ENCODE measurements at regions not wholly inside any gene's neighbourhood (a gene's known extent, or its start where the extent isn't known, plus 50 kb on each side); places are given as distances from the start of the nearest gene placed in this dataset.
"Not testable (repeated sequence)": the region's sequence is repeated elsewhere in the genome, so short reads cannot be mapped to it uniquely, and the experiment has no call there.

- peak; percentile 64 for DNase-seq (ENCODE audit: low read depth)
Measured at GRCh38 chr18:22504251-22505030, 86.7 kb upstream of the CTAGE1 start.

GRCh38 chr18:22505141-22505591 is 87.5 kb upstream of the CTAGE1 start:
- peak; percentile 39 for DNase-seq (ENCODE audit: low read depth)

- no peak for DNase-seq (ENCODE audit: low read depth)
Measured at GRCh38 chr18:22507055-22507454, 89.3 kb upstream of the CTAGE1 start.

- no peak for DNase-seq (ENCODE audit: low read depth)
Measured at GRCh38 chr18:22509423-22509822, 91.7 kb upstream of the CTAGE1 start.

- DNase-seq (ENCODE audit: low read depth) = no peak
Measured at GRCh38 chr18:22510697-22511096, 93.0 kb upstream of the CTAGE1 start.

- no peak for DNase-seq (ENCODE audit: low read depth)
Measured at GRCh38 chr18:22513721-22514481, 96.2 kb upstream of the CTAGE1 start.

- DNase-seq (ENCODE audit: low read depth) = no peak
Measured at GRCh38 chr18:22514655-22515054, 96.9 kb upstream of the CTAGE1 start.

GRCh38 chr18:22515250-22515649 is 97.5 kb upstream of the CTAGE1 start:
- no peak for DNase-seq (ENCODE audit: low read depth)

GRCh38 chr18:22517356-22517755 is 99.6 kb upstream of the CTAGE1 start:
- DNase-seq (ENCODE audit: low read depth) = no peak

GRCh38 chr18:22521026-22521707 is 103.5 kb upstream of the CTAGE1 start:
- DNase-seq (ENCODE audit: low read depth) = no peak

GRCh38 chr18:22523481-22523880 is 105.8 kb upstream of the CTAGE1 start:
- DNase-seq (ENCODE audit: low read depth) = no peak

- no peak for DNase-seq (ENCODE audit: low read depth)
Measured at GRCh38 chr18:22524783-22525182, 107.1 kb upstream of the CTAGE1 start.

- no peak for DNase-seq (ENCODE audit: low read depth)
Measured at GRCh38 chr18:22525313-22525712, 107.6 kb upstream of the CTAGE1 start.

- no peak for DNase-seq (ENCODE audit: low read depth)
Measured at GRCh38 chr18:22525883-22526282, 108.2 kb upstream of the CTAGE1 start.

GRCh38 chr18:22528291-22528690 is 110.6 kb upstream of the CTAGE1 start:
- no peak for DNase-seq (ENCODE audit: low read depth)

GRCh38 chr18:22534706-22535105 is 117.0 kb upstream of the CTAGE1 start:
- not testable (repeated sequence) for DNase-seq (ENCODE audit: low read depth)

GRCh38 chr18:22536558-22536957 is 118.8 kb upstream of the CTAGE1 start:
- DNase-seq (ENCODE audit: low read depth) = no peak

- no peak for DNase-seq (ENCODE audit: low read depth)
Measured at GRCh38 chr18:22538426-22538825, 120.7 kb upstream of the CTAGE1 start.

- no peak for DNase-seq (ENCODE audit: low read depth)
Measured at GRCh38 chr18:22539051-22539765, 121.5 kb upstream of the CTAGE1 start.

- no peak for DNase-seq (ENCODE audit: low read depth)
Measured at GRCh38 chr18:22541232-22541631, 123.5 kb upstream of the CTAGE1 start.

GRCh38 chr18:22542406-22542835 is 124.7 kb upstream of the CTAGE1 start:
- DNase-seq (ENCODE audit: low read depth) = no peak

GRCh38 chr18:22543769-22544168 is 126.1 kb upstream of the CTAGE1 start:
- DNase-seq (ENCODE audit: low read depth) = no peak
